K562 (cell line): ENCODE measurements at regions not wholly inside any gene's neighbourhood (a gene's known extent, or its start where the extent isn't known, plus 50 kb on each side); places are given as distances from the start of the nearest gene placed in this dataset.

Experiments used
- DNMT1 ChIP-seq: fragments of 450-650 bp; IDR thresholded peaks from 2 replicates; pipeline ENCODE4 v1.6.1; 2016; ENCODE audit warnings: antibody characterized with exemption, mild to moderate bottlenecking
- EZH2 ChIP-seq: IDR thresholded peaks from 2 replicates; pipeline ENCODE4 v1.6.1; 2012; ENCODE audit warnings: low read depth, mild to moderate bottlenecking, inconsistent platforms, low read length, borderline replicate concordance
- IRF2 ChIP-seq: sonication (generic); formaldehyde crosslinking; IDR thresholded peaks from 2 replicates; pipeline ENCODE4 v1.8.1; 2022; ENCODE audit warnings: mild to moderate bottlenecking, missing genetic modification reagents
- KDM4B ChIP-seq, 2 experiments: fragments of 450-650 bp in 1 of 2; sonication (generic) in 1 of 2; IDR thresholded peaks; 2 replicates each; pipeline ENCODE4 v1.6.1; 2016 to 2017; ENCODE audit warnings: borderline replicate concordance in 2 of 2, antibody characterized with exemption in 1 of 2, low read depth in 1 of 2, mild to moderate bottlenecking in 1 of 2
- MYC ChIP-seq, 2 experiments: fragments of 250-450 bp in 1 of 2; sonication (Bioruptor Pico) in 1 of 2; IDR thresholded peaks; 2 replicates each; pipeline versions ENCODE4 v1.5.1 to v1.6.1; 2012 to 2021; ENCODE audit warnings: low read depth in 2 of 2, borderline replicate concordance in 1 of 2, improper control_type of control experiment in 1 of 2, low read length in 1 of 2, mild to moderate bottlenecking in 1 of 2, moderate library complexity in 1 of 2
- NR1H2 ChIP-seq: sonication (generic); formaldehyde crosslinking; IDR thresholded peaks from 2 replicates; pipeline ENCODE4 v1.4.0; 2020; ENCODE audit warnings: mild to moderate bottlenecking, missing genetic modification reagents
- SMARCB1 ChIP-seq: IDR thresholded peaks from 2 replicates; pipeline ENCODE4 v1.6.1; 2011; ENCODE audit warnings: improper control_type of control experiment, low read depth; ENCODE audit not compliant: insufficient read length
- TEAD4 ChIP-seq, 2 experiments: sonication (generic) in 1 of 2; formaldehyde crosslinking in 1 of 2; IDR thresholded peaks; 2 replicates each; pipeline versions ENCODE4 v1.6.1 to v1.8.0; 2012 to 2022; ENCODE audit warnings: borderline replicate concordance in 1 of 2, inconsistent platforms in 1 of 2, low read length in 1 of 2, mild to moderate bottlenecking in 1 of 2, missing genetic modification reagents in 1 of 2
- TRIM24 ChIP-seq, 2 experiments: fragments of 450-650 bp; IDR thresholded peaks; 2 replicates each; pipeline ENCODE4 v1.6.1; 2016
- ZKSCAN1 ChIP-seq: fragments of 150-350 bp; IDR thresholded peaks from 2 replicates; pipeline ENCODE4 v1.6.1; 2016; ENCODE audit warnings: low read depth, low read length
- ZNF140 ChIP-seq: fragments of 250-450 bp; sonication (Bioruptor Pico); IDR thresholded peaks from 2 replicates; pipeline ENCODE4 v1.8.0; 2021; ENCODE audit warnings: moderate library complexity, mild to moderate bottlenecking, inconsistent platforms
- TF ChIP-seq, protein P1 (sequence below), 3 experiments: IDR thresholded peaks in 2 of 3; conservative IDR thresholded peaks in 1 of 3; 2 replicates each; pipeline ENCODE4 v1.5.1; 2011 to 2012; ENCODE audit warnings: low read length in 3 of 3, mild to moderate bottlenecking in 3 of 3, control low read depth in 2 of 3, improper control_type of control experiment in 1 of 3, inconsistent platforms in 1 of 3, low read depth in 1 of 3, mixed read lengths in 1 of 3, moderate library complexity in 1 of 3; ENCODE audit not compliant: insufficient read depth in 2 of 3
- TF ChIP-seq, protein P2 (sequence below): sonication (generic); formaldehyde crosslinking; IDR thresholded peaks from 2 replicates; pipeline ENCODE4 v1.8.0; 2022; ENCODE audit warnings: missing genetic modification reagents, mild to moderate bottlenecking, borderline replicate concordance

DNA sequence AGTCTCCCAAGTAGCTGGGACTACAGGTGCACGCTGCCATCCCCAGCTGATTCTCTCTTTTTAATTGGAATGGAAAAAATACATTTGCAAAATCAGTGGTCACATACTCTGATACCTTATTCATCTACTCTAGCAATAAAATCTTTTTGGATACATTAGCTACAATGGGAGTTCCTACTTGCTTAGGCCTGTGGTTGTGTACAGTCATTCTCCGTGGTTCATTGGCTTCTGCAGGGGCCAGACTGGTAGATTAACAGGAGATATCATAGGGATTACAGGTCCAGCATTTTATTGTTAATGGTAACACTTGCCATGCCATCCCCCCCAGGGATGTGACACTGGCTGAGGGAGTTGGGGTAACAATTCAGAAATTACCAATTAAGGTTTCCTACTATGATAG, 140.0 kb downstream of the ADAMTS15 start:
- TF ChIP-seq, protein P1, sequence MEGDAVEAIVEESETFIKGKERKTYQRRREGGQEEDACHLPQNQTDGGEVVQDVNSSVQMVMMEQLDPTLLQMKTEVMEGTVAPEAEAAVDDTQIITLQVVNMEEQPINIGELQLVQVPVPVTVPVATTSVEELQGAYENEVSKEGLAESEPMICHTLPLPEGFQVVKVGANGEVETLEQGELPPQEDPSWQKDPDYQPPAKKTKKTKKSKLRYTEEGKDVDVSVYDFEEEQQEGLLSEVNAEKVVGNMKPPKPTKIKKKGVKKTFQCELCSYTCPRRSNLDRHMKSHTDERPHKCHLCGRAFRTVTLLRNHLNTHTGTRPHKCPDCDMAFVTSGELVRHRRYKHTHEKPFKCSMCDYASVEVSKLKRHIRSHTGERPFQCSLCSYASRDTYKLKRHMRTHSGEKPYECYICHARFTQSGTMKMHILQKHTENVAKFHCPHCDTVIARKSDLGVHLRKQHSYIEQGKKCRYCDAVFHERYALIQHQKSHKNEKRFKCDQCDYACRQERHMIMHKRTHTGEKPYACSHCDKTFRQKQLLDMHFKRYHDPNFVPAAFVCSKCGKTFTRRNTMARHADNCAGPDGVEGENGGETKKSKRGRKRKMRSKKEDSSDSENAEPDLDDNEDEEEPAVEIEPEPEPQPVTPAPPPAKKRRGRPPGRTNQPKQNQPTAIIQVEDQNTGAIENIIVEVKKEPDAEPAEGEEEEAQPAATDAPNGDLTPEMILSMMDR (IDR thresholded peaks at IDR 0.05 in 2 of 3, conservative IDR thresholded peaks at IDR 0.05 in 1 of 3; ENCODE audit: insufficient read depth in 2 of 3, low read depth in 1 of 3, low read length in 3 of 3) = no peak
- TF ChIP-seq ZKSCAN1 (no peak), KDM4B (IDR thresholded peaks at IDR 0.05; ENCODE audit: borderline replicate concordance in 2 of 2, low read depth in 1 of 2) (no peak), SMARCB1 (no peak), EZH2 (no peak), IRF2 (CRISPR knock-in tag) (no peak), TRIM24 (IDR thresholded peaks at IDR 0.05) (no peak), TEAD4 (IDR thresholded peaks at IDR 0.05; ENCODE audit: low read length) (no peak), TEAD4 (CRISPR knock-in tag; IDR thresholded peaks at IDR 0.05; ENCODE audit: borderline replicate concordance) (no peak), MYC (IDR thresholded peaks at IDR 0.05; ENCODE audit: low read depth, low read length) (no peak), MYC (CRISPR knock-in tag; IDR thresholded peaks at IDR 0.05; ENCODE audit: borderline replicate concordance, low read depth) (no peak), ZNF140 (CRISPR knock-in tag) (no peak), DNMT1 (no peak), NR1H2 (no peak)
- TF ChIP-seq, protein P2, sequence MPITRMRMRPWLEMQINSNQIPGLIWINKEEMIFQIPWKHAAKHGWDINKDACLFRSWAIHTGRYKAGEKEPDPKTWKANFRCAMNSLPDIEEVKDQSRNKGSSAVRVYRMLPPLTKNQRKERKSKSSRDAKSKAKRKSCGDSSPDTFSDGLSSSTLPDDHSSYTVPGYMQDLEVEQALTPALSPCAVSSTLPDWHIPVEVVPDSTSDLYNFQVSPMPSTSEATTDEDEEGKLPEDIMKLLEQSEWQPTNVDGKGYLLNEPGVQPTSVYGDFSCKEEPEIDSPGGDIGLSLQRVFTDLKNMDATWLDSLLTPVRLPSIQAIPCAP (CRISPR knock-in tag) = no peak
